NCI-H1105 (cell line): ENCODE measurements at regions not wholly inside any gene's neighbourhood (a gene's known extent, or its start where the extent isn't known, plus 50 kb on each side); places are given as distances from the start of the nearest gene placed in this dataset.

Experiments used
- DNase-seq: peaks from one replicate; lab custom pipeline; 2025; lab: John Stamatoyannopoulos, UW

GRCh38 chr9:88926781-88927505, 64.3 kb upstream of the S1PR3 start:
- DNase-seq: no peak

GRCh38 chr9:88927510-88927909, 63.8 kb upstream of the S1PR3 start:
- no peak for DNase-seq

GRCh38 chr9:88930716-88931115, 60.6 kb upstream of the S1PR3 start:
- DNase-seq: no peak

GRCh38 chr9:88932766-88933165, 58.5 kb upstream of the S1PR3 start:
- DNase-seq: peak; percentile 81

- DNase-seq: no peak
Measured at GRCh38 chr9:88933607-88934379, 57.5 kb upstream of the S1PR3 start.

GRCh38 chr9:88934876-88935535, 56.3 kb upstream of the S1PR3 start:
- no peak for DNase-seq

GRCh38 chr9:88936132-88936531, 55.1 kb upstream of the S1PR3 start:
- no peak for DNase-seq

GRCh38 chr9:88936668-88937067, 54.6 kb upstream of the S1PR3 start:
- no peak for DNase-seq

- no peak for DNase-seq
Measured at GRCh38 chr9:88937248-88937647, 54.0 kb upstream of the S1PR3 start.

- DNase-seq: no peak
Measured at GRCh38 chr9:88938189-88938588, 53.1 kb upstream of the S1PR3 start.
